ENCODE measurements at regions not wholly inside any gene's neighbourhood (a gene's known extent, or its start where the extent isn't known, plus 50 kb on each side); places are given as distances from the start of the nearest gene placed in this dataset.

- no peak for DNase-seq
Measured at GRCh38 chr7:25520516-25520915, 292.2 kb upstream of the NPVF start.

- DNase-seq: no peak
Measured at GRCh38 chr7:25521236-25521635, 292.9 kb upstream of the NPVF start.

GRCh38 chr7:25522727-25523126 is 294.4 kb upstream of the NPVF start:
- no peak for DNase-seq

GRCh38 chr7:25527665-25528170 is 299.4 kb upstream of the NPVF start:
- DNase-seq: no peak

GRCh38 chr7:25529320-25529719 is 301.0 kb upstream of the NPVF start:
- no peak for DNase-seq

GRCh38 chr7:25536851-25537250 is 308.6 kb upstream of the NPVF start:
- DNase-seq: no peak

GRCh38 chr7:25537662-25538375 is 309.5 kb upstream of the NPVF start:
- DNase-seq: no peak

GRCh38 chr7:25541094-25541821 is 313.0 kb upstream of the NPVF start:
- DNase-seq: no peak

- DNase-seq: no peak
Measured at GRCh38 chr7:25541877-25542276, 313.6 kb upstream of the NPVF start.

GRCh38 chr7:25543210-25543609 is 314.9 kb upstream of the NPVF start:
- DNase-seq: no peak

- DNase-seq: no peak
Measured at GRCh38 chr7:25543798-25544197, 315.5 kb upstream of the NPVF start.

- no peak for DNase-seq
Measured at GRCh38 chr7:25544254-25544653, 316.0 kb upstream of the NPVF start.

GRCh38 chr7:25545124-25546008 is 317.1 kb upstream of the NPVF start:
- DNase-seq: no peak

GRCh38 chr7:25546306-25546705 is 318.0 kb upstream of the NPVF start:
- DNase-seq: no peak

GRCh38 chr7:25549271-25549921 is 321.1 kb upstream of the NPVF start:
- no peak for DNase-seq

GRCh38 chr7:25550149-25550548 is 321.9 kb upstream of the NPVF start:
- no peak for DNase-seq

- no peak for DNase-seq
Measured at GRCh38 chr7:25552998-25553397, 324.7 kb upstream of the NPVF start.

- no peak for DNase-seq
Measured at GRCh38 chr7:25553580-25554291, 325.4 kb upstream of the NPVF start.

GRCh38 chr7:25557379-25557917 is 329.2 kb upstream of the NPVF start:
- DNase-seq: no peak

- no peak for DNase-seq
Measured at GRCh38 chr7:25557930-25558329, 329.6 kb upstream of the NPVF start.

- no peak for DNase-seq
Measured at GRCh38 chr7:25558605-25559004, 330.3 kb upstream of the NPVF start.

Measured in NCI-H774 (cell line).